HepG2 (cell line): ENCODE measurements at regions not wholly inside any gene's neighbourhood (a gene's known extent, or its start where the extent isn't known, plus 50 kb on each side); places are given as distances from the start of the nearest gene placed in this dataset.
A peak's percentile ranks its signal among the peaks of the same experiment; 100 is the strongest.

Experiments
- AGO1 ChIP-seq: fragments of 200-400 bp; formaldehyde crosslinking; IDR thresholded peaks from 2 replicates; pipeline ENCODE4 v1.6.1; 2017; ENCODE audit warnings: mild to moderate bottlenecking, low read depth, low read length, moderate library complexity; ENCODE audit not compliant: poor library complexity, severe bottlenecking
- HHEX ChIP-seq: IDR thresholded peaks from 2 replicates; pipeline ENCODE4 v1.6.1; 2016; ENCODE audit warnings: control low read depth
- HNRNPL ChIP-seq: fragments of 200-400 bp; formaldehyde crosslinking; IDR thresholded peaks from 2 replicates; pipeline ENCODE4 v1.6.1; 2017; ENCODE audit warnings: mild to moderate bottlenecking, low read depth, low read length
- ISX ChIP-seq: sonication (generic); formaldehyde crosslinking; conservative IDR thresholded peaks from 2 replicates; pipeline ENCODE4 v1.5.0; 2020; ENCODE audit warnings: missing genetic modification reagents
- KDM1A ChIP-seq: IDR thresholded peaks from 2 replicates; pipeline ENCODE4 v1.6.1; 2016; ENCODE audit warnings: missing compliant biosample characterization
- NCOA1 ChIP-seq: sonication (generic); formaldehyde crosslinking; IDR thresholded peaks from 2 replicates; pipeline ENCODE4 v1.9.0; 2021; ENCODE audit warnings: missing genetic modification reagents
- NONO ChIP-seq, 2 experiments: fragments of 450-650 bp in 1 of 2; sonication (generic) in 1 of 2; formaldehyde crosslinking in 1 of 2; IDR thresholded peaks in 1 of 2; conservative IDR thresholded peaks in 1 of 2; 2 replicates each; pipeline versions ENCODE4 v1.6.1 to v1.8.0; 2017 to 2022; ENCODE audit warnings: mild to moderate bottlenecking in 1 of 2, missing genetic modification reagents in 1 of 2, moderate library complexity in 1 of 2
- SRF ChIP-seq: IDR thresholded peaks from 2 replicates; pipeline ENCODE4 v1.6.1; 2011; ENCODE audit warnings: mild to moderate bottlenecking, low read depth, low read length, moderate library complexity
- TRIM24 ChIP-seq: sonication (generic); formaldehyde crosslinking; IDR thresholded peaks from 2 replicates; pipeline ENCODE4 v1.8.0; 2022; ENCODE audit warnings: mild to moderate bottlenecking, missing genetic modification reagents
- ZNF329 ChIP-seq: sonication (generic); formaldehyde crosslinking; IDR thresholded peaks from 2 replicates; pipeline ENCODE4 v1.9.0; 2021; ENCODE audit warnings: low read depth, mild to moderate bottlenecking, missing genetic modification reagents
- ZNF607 ChIP-seq: sonication (generic); formaldehyde crosslinking; IDR thresholded peaks from 2 replicates; pipeline ENCODE4 v1.5.1; 2020; ENCODE audit warnings: missing genetic modification reagents, mild to moderate bottlenecking, borderline replicate concordance
- ZNF687 ChIP-seq: sonication (generic); formaldehyde crosslinking; IDR thresholded peaks from 2 replicates; pipeline ENCODE4 v1.5.1; 2020; ENCODE audit warnings: mild to moderate bottlenecking, missing genetic modification reagents, moderate library complexity
- TF ChIP-seq, protein P1 (sequence below): sonication (generic); formaldehyde crosslinking; IDR thresholded peaks from 2 replicates; pipeline ENCODE4 v1.4.0; 2020; ENCODE audit warnings: missing genetic modification reagents

DNA sequence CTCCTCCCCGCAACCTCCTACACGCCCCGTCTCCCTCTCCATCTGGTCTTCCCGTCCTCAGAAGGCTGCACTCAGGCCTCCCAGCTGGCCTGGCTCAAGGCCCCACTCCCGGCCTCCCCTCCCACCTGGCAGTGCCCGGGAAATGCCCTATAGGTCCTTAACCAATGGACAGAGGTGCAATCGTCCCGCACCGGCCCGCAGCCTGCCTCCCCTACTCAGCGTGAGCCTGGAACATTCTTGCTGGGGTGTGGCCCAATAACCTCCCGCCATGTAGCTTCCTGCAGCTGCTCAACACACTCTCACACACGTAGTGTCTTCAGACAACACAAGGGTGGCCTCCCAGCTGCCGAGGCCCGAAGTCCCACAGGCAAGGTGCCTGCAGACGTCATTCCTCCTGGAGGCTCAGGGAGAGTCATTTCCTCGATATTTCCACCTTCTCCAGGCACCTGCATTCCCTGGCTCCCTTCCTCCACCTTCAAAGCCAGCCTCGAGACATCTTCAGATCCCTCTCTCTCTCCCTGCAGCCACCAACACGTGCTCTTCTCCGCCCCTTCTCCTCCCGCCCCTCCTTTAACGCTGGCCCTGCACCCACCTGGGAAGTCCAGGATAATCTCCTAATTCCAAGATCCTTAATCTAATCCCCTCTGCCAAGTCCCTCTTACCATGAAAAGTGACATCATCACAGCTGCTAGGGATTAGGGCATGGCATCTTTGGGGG lies 56.2 kb downstream of the ADRA2C start (continued):
- TF ChIP-seq KDM1A (CRISPR knock-in tag) = no peak
- no peak for TF ChIP-seq HHEX (CRISPR knock-in tag)
- no peak for TF ChIP-seq SRF
- TF ChIP-seq ISX (CRISPR knock-in tag) = no peak
- no peak for TF ChIP-seq ZNF607 (CRISPR knock-in tag)
- peak; percentile 62 for TF ChIP-seq ZNF687 (CRISPR knock-in tag)
- TF ChIP-seq ZNF329 (CRISPR knock-in tag) = no peak
- peak; percentile 13 for TF ChIP-seq AGO1
- no peak for TF ChIP-seq NCOA1
- peak; percentile 57; the same call in 1 of the 2 replicates for TF ChIP-seq HNRNPL
- TF ChIP-seq NONO (IDR thresholded peaks at IDR 0.05) = no peak
- no peak for TF ChIP-seq NONO (CRISPR knock-in tag; conservative IDR thresholded peaks at IDR 0.05)
- TF ChIP-seq TRIM24 (CRISPR knock-in tag) = no peak
- TF ChIP-seq, protein P1, sequence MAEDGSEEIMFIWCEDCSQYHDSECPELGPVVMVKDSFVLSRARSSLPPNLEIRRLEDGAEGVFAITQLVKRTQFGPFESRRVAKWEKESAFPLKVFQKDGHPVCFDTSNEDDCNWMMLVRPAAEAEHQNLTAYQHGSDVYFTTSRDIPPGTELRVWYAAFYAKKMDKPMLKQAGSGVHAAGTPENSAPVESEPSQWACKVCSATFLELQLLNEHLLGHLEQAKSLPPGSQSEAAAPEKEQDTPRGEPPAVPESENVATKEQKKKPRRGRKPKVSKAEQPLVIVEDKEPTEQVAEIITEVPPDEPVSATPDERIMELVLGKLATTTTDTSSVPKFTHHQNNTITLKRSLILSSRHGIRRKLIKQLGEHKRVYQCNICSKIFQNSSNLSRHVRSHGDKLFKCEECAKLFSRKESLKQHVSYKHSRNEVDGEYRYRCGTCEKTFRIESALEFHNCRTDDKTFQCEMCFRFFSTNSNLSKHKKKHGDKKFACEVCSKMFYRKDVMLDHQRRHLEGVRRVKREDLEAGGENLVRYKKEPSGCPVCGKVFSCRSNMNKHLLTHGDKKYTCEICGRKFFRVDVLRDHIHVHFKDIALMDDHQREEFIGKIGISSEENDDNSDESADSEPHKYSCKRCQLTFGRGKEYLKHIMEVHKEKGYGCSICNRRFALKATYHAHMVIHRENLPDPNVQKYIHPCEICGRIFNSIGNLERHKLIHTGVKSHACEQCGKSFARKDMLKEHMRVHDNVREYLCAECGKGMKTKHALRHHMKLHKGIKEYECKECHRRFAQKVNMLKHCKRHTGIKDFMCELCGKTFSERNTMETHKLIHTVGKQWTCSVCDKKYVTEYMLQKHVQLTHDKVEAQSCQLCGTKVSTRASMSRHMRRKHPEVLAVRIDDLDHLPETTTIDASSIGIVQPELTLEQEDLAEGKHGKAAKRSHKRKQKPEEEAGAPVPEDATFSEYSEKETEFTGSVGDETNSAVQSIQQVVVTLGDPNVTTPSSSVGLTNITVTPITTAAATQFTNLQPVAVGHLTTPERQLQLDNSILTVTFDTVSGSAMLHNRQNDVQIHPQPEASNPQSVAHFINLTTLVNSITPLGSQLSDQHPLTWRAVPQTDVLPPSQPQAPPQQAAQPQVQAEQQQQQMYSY (CRISPR knock-in tag) = no peak
